ENCODE measurements at regions not wholly inside any gene's neighbourhood (a gene's known extent, or its start where the extent isn't known, plus 50 kb on each side); places are given as distances from the start of the nearest gene placed in this dataset.

- Histone ChIP-seq H3K27ac (ENCODE audit: low read depth in 2 of 2, low read length in 1 of 2) (no peak overlapping the region), H3K27me3 (ENCODE audit: insufficient read depth) (no peaks in the 10 kb centered on the region), H3K4me2 (no peak overlapping the region), H4K20me1 (ENCODE audit: insufficient read depth) (no peaks in the 10 kb centered on the region), H3K9me2 (no peaks in the 10 kb centered on the region), H3K4me3 (ENCODE audit: low read depth in 2 of 2, low read length in 1 of 2) (no peak overlapping the region), H3K4me1 (ENCODE audit: control insufficient read depth in 1 of 2, insufficient read depth in 2 of 2, low read depth in 1 of 2, low read length in 1 of 2) (no peaks in the 10 kb centered on the region), H3K9ac (no peak overlapping the region), H3K36me3 (replicated peaks in 1 of 2; ENCODE audit: control insufficient read depth in 1 of 2, insufficient read depth in 2 of 2, low read length in 1 of 2) (no peaks in the 10 kb centered on the region), H3K79me2 (ENCODE audit: insufficient read depth) (no peaks in the 10 kb centered on the region), H3F3A (replicated peaks; ENCODE audit: insufficient read depth) (no peaks in the 10 kb centered on the region), H2AFZ (ENCODE audit: low read depth) (no peak overlapping the region), H3K9me3 (no peaks in the 10 kb centered on the region)
- no peak for DNase-seq
- TF ChIP-seq FOXJ3 (CRISPR knock-in tag; IDR thresholded peaks at IDR 0.05) (no peak), POLR2AphosphoS5 (IDR thresholded peaks at IDR 0.05; ENCODE audit: low read depth, low read length) (no peak), RAD21 (IDR thresholded peaks at IDR 0.05; ENCODE audit: low read length) (no peak), CTCF (IDR thresholded peaks at IDR 0.05) (no peak), RCOR1 (IDR thresholded peaks at IDR 0.05; ENCODE audit: low read length) (no peak), SIN3A (IDR thresholded peaks at IDR 0.05; ENCODE audit: borderline replicate concordance, low read depth, low read length) (no peak), ELF1 (IDR thresholded peaks at IDR 0.05) (no peak), JUND (IDR thresholded peaks at IDR 0.05) (no peak), TAF1 (IDR thresholded peaks at IDR 0.05; ENCODE audit: borderline replicate concordance, low read depth, low read length) (no peak), REST (IDR thresholded peaks at IDR 0.05; ENCODE audit: low read depth, low read length) (no peak), SMC3 (IDR thresholded peaks at IDR 0.05; ENCODE audit: low read depth, low read length) (no peak), ZBTB33 (IDR thresholded peaks at IDR 0.05; ENCODE audit: borderline replicate concordance, low read depth) (no peak), RXRA (IDR thresholded peaks at IDR 0.05; ENCODE audit: borderline replicate concordance, low read depth) (no peak), EP300 (IDR thresholded peaks at IDR 0.05; ENCODE audit: borderline replicate concordance in 1 of 2, low read depth in 1 of 2, low read length in 1 of 2) (no peak), CHD2 (IDR thresholded peaks at IDR 0.05; ENCODE audit: low read length, partially characterized antibody) (no peak), USF2 (IDR thresholded peaks at IDR 0.05; ENCODE audit: borderline replicate concordance, low read depth, low read length) (no peak), TEAD4 (IDR thresholded peaks at IDR 0.05; ENCODE audit: borderline replicate concordance, insufficient read depth) (no peak), YY1 (IDR thresholded peaks at IDR 0.05; ENCODE audit: low read depth) (no peak), FOXM1 (IDR thresholded peaks at IDR 0.05; ENCODE audit: low read depth) (no peak), FOSL2 (IDR thresholded peaks at IDR 0.05; ENCODE audit: borderline replicate concordance, low read depth) (no peak)
- CTCF ChIA-PET = interaction anchor here (1.1 kb wide), 1 partner anchor 19 kb away, joined by 3 read pairs; no protein-coding TSS in a partner anchor
- 61% methylated on average over 3 of the region's 3 CpGs for WGBS (ENCODE audit: low lambda C conversion rate)
- POLR2A ChIA-PET = no interaction called here
These were observed 92.0 kb downstream of the SLC17A6 start for GRCh38 chr11:22430141-22430541.

Measured in SK-N-SH (cell line).